Upper lobe of left lung (tissue), 4 donors: ENCODE measurements at regions not wholly inside any gene's neighbourhood (a gene's known extent, or its start where the extent isn't known, plus 50 kb on each side); places are given as distances from the start of the nearest gene placed in this dataset.

ENCODE experiments used
- EP300 ChIP-seq, 4 donors: sonication (generic); formaldehyde crosslinking; IDR thresholded peaks; one replicate each; pipeline ENCODE4 v1.5.1; 2017; ENCODE audit warnings: antibody characterized with exemption in 4 of 4, control low read depth in 2 of 4
- POLR2A ChIP-seq, 4 donors: fragments of 450-650 bp; IDR thresholded peaks; one replicate each; pipeline ENCODE4 v1.5.1; 2016 to 2017; ENCODE audit warnings: antibody characterized with exemption in 4 of 4, mild to moderate bottlenecking in 2 of 4
- POLR2AphosphoS5 ChIP-seq, 2 donors: sonication (generic); formaldehyde crosslinking; IDR thresholded peaks; one replicate each; pipeline ENCODE4 v1.5.1; 2017; ENCODE audit warnings: antibody characterized with exemption in 2 of 2
- TF ChIP-seq, protein P1 (sequence below), 6 experiments: fragments of 450-650 bp in 4 of 6; fragments of 200-600 bp in 2 of 6; sonication (generic) in 2 of 6; IDR thresholded peaks; one replicate each; pipeline ENCODE4 v1.5.1; 2016 to 2019; ENCODE audit warnings: antibody characterized with exemption in 6 of 6

DNA sequence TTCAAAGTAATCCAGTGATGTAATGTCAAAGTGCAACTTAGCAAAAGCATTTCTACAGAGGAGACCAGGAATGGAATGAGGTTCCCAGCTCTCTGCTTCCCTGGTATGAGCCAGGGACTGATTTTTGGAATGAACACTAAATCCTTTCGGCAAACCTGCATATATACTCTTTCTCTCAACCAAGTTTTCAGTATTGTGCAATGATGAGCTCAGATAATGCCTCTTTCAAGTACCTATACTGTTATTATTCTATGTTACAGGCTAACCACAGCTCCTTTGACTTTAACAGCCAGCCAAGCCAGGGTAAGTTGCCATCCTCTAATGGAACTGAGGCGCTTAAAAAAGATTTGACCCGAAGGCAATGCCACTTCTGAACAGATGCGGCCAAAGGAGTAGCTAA is 104.9 kb upstream of the FSCB start:
- TF ChIP-seq POLR2A (IDR thresholded peaks at IDR 0.05), result no peak
- TF ChIP-seq EP300 (IDR thresholded peaks at IDR 0.05), result no peak
- TF ChIP-seq, protein P1, sequence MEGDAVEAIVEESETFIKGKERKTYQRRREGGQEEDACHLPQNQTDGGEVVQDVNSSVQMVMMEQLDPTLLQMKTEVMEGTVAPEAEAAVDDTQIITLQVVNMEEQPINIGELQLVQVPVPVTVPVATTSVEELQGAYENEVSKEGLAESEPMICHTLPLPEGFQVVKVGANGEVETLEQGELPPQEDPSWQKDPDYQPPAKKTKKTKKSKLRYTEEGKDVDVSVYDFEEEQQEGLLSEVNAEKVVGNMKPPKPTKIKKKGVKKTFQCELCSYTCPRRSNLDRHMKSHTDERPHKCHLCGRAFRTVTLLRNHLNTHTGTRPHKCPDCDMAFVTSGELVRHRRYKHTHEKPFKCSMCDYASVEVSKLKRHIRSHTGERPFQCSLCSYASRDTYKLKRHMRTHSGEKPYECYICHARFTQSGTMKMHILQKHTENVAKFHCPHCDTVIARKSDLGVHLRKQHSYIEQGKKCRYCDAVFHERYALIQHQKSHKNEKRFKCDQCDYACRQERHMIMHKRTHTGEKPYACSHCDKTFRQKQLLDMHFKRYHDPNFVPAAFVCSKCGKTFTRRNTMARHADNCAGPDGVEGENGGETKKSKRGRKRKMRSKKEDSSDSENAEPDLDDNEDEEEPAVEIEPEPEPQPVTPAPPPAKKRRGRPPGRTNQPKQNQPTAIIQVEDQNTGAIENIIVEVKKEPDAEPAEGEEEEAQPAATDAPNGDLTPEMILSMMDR (IDR thresholded peaks at IDR 0.05), result no peak
- TF ChIP-seq POLR2AphosphoS5 (IDR thresholded peaks at IDR 0.05), result no peak
